Mononuclear cell (primary cell): ENCODE measurements at regions not wholly inside any gene's neighbourhood (a gene's known extent, or its start where the extent isn't known, plus 50 kb on each side); places are given as distances from the start of the nearest gene placed in this dataset.

ENCODE experiments used
- H3K27me3 ChIP-seq: 2 replicates; pipeline ENCODE4 v1.6.0; 2011; ENCODE audit warnings: low read length, control low read depth; ENCODE audit not compliant: insufficient read depth
- H3K4me1 ChIP-seq: 2 replicates; pipeline ENCODE4 v1.5.1; 2011; ENCODE audit warnings: mild to moderate bottlenecking, low read length, control low read depth; ENCODE audit not compliant: insufficient read depth
- H3K4me3 ChIP-seq: 2 replicates; pipeline ENCODE4 v1.5.1; 2011; ENCODE audit warnings: mild to moderate bottlenecking, low read length, moderate library complexity
- H3K9me3 ChIP-seq: 2 replicates; pipeline ENCODE4 v1.5.1; 2011; ENCODE audit warnings: low read depth, mild to moderate bottlenecking, control low read depth, low read length

- Histone ChIP-seq H3K4me3 (no peak overlapping the region), H3K27me3 (peaks cover 4% of the 10 kb centered on the region), H3K9me3 (no peaks in the 10 kb centered on the region), H3K4me1 (no peaks in the 10 kb centered on the region)
These were observed 287.1 kb upstream of the ADRA1B start for GRCh38 chr5:159629158-159629557.

GRCh38 chr5:159630545-159630944 is 285.7 kb upstream of the ADRA1B start:
- no peaks in the 10 kb centered on the region for H3K9me3 ChIP-seq
- no peaks in the 10 kb centered on the region for H3K4me1 ChIP-seq
- H3K4me3 ChIP-seq, result no peak overlapping the region
- H3K27me3 ChIP-seq, result peaks cover 8% of the 10 kb centered on the region

- peaks cover 8% of the 10 kb centered on the region for H3K27me3 ChIP-seq
- no peaks in the 10 kb centered on the region for H3K9me3 ChIP-seq
- no peak overlapping the region for H3K4me3 ChIP-seq
- no peaks in the 10 kb centered on the region for H3K4me1 ChIP-seq
These were observed 285.3 kb upstream of the ADRA1B start for GRCh38 chr5:159631001-159631400.

- H3K4me1 ChIP-seq, result no peaks in the 10 kb centered on the region
- no peaks in the 10 kb centered on the region for H3K9me3 ChIP-seq
These were observed 283.4 kb upstream of the ADRA1B start for GRCh38 chr5:159632866-159633265.

GRCh38 chr5:159638481-159638880 is 277.8 kb upstream of the ADRA1B start:
- no peaks in the 10 kb centered on the region for H3K4me1 ChIP-seq

More at GRCh38 chr5:159632866-159633265, 283.4 kb upstream of the ADRA1B start:
- Histone ChIP-seq H3K27me3 (peaks cover 8% of the 10 kb centered on the region), H3K4me3 (no peak overlapping the region)

GRCh38 chr5:159638954-159639559 is 277.2 kb upstream of the ADRA1B start:
- Histone ChIP-seq H3K4me3 (no peak overlapping the region), H3K9me3 (no peaks in the 10 kb centered on the region), H3K27me3 (peaks cover 4% of the 10 kb centered on the region), H3K4me1 (no peaks in the 10 kb centered on the region)

More at GRCh38 chr5:159638481-159638880, 277.8 kb upstream of the ADRA1B start:
- H3K9me3 ChIP-seq, result no peaks in the 10 kb centered on the region
- H3K27me3 ChIP-seq, result peaks cover 4% of the 10 kb centered on the region
- no peak overlapping the region for H3K4me3 ChIP-seq

GRCh38 chr5:159639590-159639989 is 276.7 kb upstream of the ADRA1B start:
- Histone ChIP-seq H3K9me3 (no peaks in the 10 kb centered on the region), H3K27me3 (peaks cover 4% of the 10 kb centered on the region), H3K4me1 (no peaks in the 10 kb centered on the region), H3K4me3 (no peak overlapping the region)

- no peaks in the 10 kb centered on the region for H3K4me1 ChIP-seq
- no peaks in the 10 kb centered on the region for H3K9me3 ChIP-seq
- H3K4me3 ChIP-seq, result no peak overlapping the region
- peaks cover 1% of the 10 kb centered on the region for H3K27me3 ChIP-seq
These were observed 275.8 kb upstream of the ADRA1B start for GRCh38 chr5:159640446-159640845.

- Histone ChIP-seq H3K4me1 (no peaks in the 10 kb centered on the region), H3K9me3 (no peaks in the 10 kb centered on the region), H3K27me3 (no peaks in the 10 kb centered on the region), H3K4me3 (no peak overlapping the region)
These were observed 275.4 kb upstream of the ADRA1B start for GRCh38 chr5:159640921-159641320.

- Histone ChIP-seq H3K4me3 (no peak overlapping the region), H3K27me3 (no peaks in the 10 kb centered on the region), H3K9me3 (no peaks in the 10 kb centered on the region)
These were observed 274.8 kb upstream of the ADRA1B start for GRCh38 chr5:159641371-159642039.

DNA sequence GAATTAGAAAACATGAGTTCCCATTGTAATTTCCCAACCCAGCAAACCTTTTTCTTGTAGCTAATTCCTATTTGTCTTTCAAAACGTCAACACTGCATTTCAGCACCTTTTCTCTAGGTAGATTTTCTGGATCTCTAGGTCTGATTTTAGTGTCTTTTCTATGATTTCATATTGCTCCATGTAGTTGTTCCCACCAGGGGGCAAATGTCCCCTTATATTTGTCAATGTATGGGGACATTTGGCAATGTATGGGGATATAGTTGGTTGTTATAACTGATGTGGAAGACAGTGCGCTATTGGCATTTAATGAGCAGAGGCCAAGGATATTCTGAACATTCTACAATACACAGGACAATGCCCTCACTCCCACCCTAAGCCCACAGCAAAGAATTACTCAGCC is 273.9 kb upstream of the ADRA1B start:
- no peaks in the 10 kb centered on the region for H3K9me3 ChIP-seq
- H3K27me3 ChIP-seq, result no peaks in the 10 kb centered on the region
- no peak overlapping the region for H3K4me3 ChIP-seq
- no peaks in the 10 kb centered on the region for H3K4me1 ChIP-seq

More at GRCh38 chr5:159641371-159642039, 274.8 kb upstream of the ADRA1B start:
- H3K4me1 ChIP-seq, result no peaks in the 10 kb centered on the region

GRCh38 chr5:159644053-159644452 is 272.2 kb upstream of the ADRA1B start:
- Histone ChIP-seq H3K9me3 (no peaks in the 10 kb centered on the region), H3K4me3 (no peak overlapping the region), H3K4me1 (no peaks in the 10 kb centered on the region), H3K27me3 (no peaks in the 10 kb centered on the region)

DNA sequence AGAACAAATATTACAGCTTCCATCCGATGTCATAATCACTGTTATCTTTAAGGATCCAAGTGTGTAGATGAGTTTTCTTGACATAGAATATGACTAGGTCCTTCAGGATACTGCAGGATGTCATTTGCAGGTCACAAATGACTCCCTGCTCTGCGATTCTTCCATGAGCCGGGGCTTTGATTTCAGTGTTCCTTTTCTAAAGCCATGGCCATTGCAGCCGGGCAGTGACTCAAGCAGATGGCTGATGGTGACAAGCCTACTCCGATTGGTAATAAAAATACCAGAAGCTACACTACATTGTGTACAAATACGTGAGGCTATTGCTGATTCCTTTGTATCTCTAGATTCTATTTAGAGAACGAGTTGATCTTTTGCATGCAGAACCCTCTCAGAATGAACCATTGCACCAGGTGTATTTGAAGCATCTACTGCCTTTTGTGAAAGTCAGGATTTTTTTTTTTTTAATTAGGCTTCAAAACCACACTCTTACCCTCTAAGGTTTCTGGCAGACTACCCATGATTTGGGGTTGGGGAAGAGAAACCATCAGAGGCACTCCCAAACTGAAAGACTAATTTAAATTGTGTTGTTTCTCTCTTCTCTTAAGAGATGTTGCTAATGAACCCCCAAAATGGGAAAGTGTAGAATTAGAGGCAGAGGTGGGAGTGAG is 271.0 kb upstream of the ADRA1B start:
- H3K4me3 ChIP-seq, result no peak overlapping the region
- H3K27me3 ChIP-seq, result no peaks in the 10 kb centered on the region
- H3K4me1 ChIP-seq, result no peaks in the 10 kb centered on the region
- no peaks in the 10 kb centered on the region for H3K9me3 ChIP-seq

- H3K4me3 ChIP-seq, result no peak overlapping the region
- H3K9me3 ChIP-seq, result no peaks in the 10 kb centered on the region
- H3K27me3 ChIP-seq, result no peaks in the 10 kb centered on the region
- no peaks in the 10 kb centered on the region for H3K4me1 ChIP-seq
These were observed 265.5 kb upstream of the ADRA1B start for GRCh38 chr5:159650803-159651202.

DNA sequence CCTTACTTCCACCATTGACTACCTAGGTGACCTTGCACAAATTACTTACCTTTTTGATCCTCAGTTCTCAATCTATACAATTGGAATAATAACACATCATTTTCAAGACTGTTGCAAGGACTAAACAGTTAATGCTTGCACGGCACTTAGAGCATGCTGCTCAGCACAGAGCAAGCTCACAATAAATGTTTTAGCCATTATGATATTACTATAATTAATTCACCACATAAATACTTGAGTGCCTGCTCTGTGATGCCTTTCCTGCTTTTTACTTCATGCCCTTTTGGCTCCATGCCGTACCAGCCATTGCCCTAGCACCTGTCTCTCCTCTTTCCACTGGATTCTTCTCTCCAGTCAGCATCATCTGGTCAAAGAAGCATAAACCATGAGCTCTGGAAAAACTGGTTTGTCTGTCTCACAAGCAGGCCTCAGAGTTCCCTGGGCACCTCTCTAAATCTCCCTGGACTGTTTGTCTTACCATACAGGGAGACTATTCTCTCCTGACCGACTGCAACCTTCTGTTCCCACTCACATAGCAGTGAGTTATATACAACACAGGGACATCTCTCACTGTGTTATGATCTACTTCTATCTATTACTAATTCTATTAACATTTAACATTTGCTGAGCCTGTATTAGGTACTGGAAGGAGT is 260.4 kb upstream of the ADRA1B start:
- H3K27me3 ChIP-seq, result no peaks in the 10 kb centered on the region
- no peak overlapping the region for H3K4me3 ChIP-seq
- H3K4me1 ChIP-seq, result no peaks in the 10 kb centered on the region
- no peaks in the 10 kb centered on the region for H3K9me3 ChIP-seq
